Stimulated activated naive CD8-positive, alpha-beta T cell treated with anti-CD3 and anti-CD28 coated beads, Interleukin-15, amount 100 ng/mL, for 72 hours (primary cell): ENCODE measurements at regions not wholly inside any gene's neighbourhood (a gene's known extent, or its start where the extent isn't known, plus 50 kb on each side); places are given as distances from the start of the nearest gene placed in this dataset.

Experiments
- ATAC-seq: fragments of 150-1000 bp; cut with Tn5 transposase; 2 replicates; pipeline ENCODE4 v1.10.0; 2021; ENCODE audit warnings: mild to moderate bottlenecking, moderate library complexity
- DNase-seq, 2 donors: peaks; one replicate each; pipeline ENCODE4 v3.0.0; 2021 to 2022
- H3K27ac Mint-ChIP-seq, 2 donors: one replicate each; pipeline ENCODE4 v1.8.0; 2022; ENCODE audit warnings: mild to moderate bottlenecking in 2 of 2, mixed read lengths in 2 of 2, moderate library complexity in 2 of 2
- H3K27me3 Mint-ChIP-seq: one replicate; pipeline ENCODE4 v1.8.0; 2022; ENCODE audit warnings: mixed read lengths
- H3K4me1 Mint-ChIP-seq: one replicate; pipeline ENCODE4 v1.8.0; 2022; ENCODE audit warnings: mild to moderate bottlenecking, mixed read lengths
- H3K4me3 Mint-ChIP-seq, 2 donors: one replicate each; pipeline ENCODE4 v1.8.0; 2022; ENCODE audit warnings: mild to moderate bottlenecking in 2 of 2, mixed read lengths in 2 of 2, moderate library complexity in 1 of 2
- H3K9me3 Mint-ChIP-seq, 2 donors: one replicate each; pipeline ENCODE4 v1.8.0; 2022; ENCODE audit warnings: mixed read lengths in 2 of 2

GRCh38 chr1:5552787-5553484 lies 439.3 kb downstream of the NPHP4 start:
- H3K4me1 Mint-ChIP-seq: peaks cover 8% of the 10 kb centered on the region
- peaks cover 4 to 37% of the 10 kb centered on the region in 2 donors for H3K9me3 Mint-ChIP-seq
- no peak overlapping the region for H3K27ac Mint-ChIP-seq
- no peaks in the 10 kb centered on the region for H3K27me3 Mint-ChIP-seq
- no peak overlapping the region for H3K4me3 Mint-ChIP-seq
- ATAC-seq (no peak), DNase-seq (no peak)

GRCh38 chr1:5551274-5551975 lies 440.8 kb downstream of the NPHP4 start:
- Mint-ChIP-seq H3K4me1 (peaks cover 8% of the 10 kb centered on the region), H3K4me3 (no peak overlapping the region), H3K9me3 (peaks cover 4 to 33% of the 10 kb centered on the region in 2 donors), H3K27me3 (peaks cover under 1% of the 10 kb centered on the region), H3K27ac (peak overlapping the region in 1 of 2 donors; percentile 37)
- DNase-seq (no peak), ATAC-seq (no peak)

- Mint-ChIP-seq H3K9me3 (peaks cover 0 to 16% of the 10 kb centered on the region in 2 donors), H3K27me3 (peaks cover 14% of the 10 kb centered on the region), H3K4me1 (peaks cover 8% of the 10 kb centered on the region), H3K27ac (no peak overlapping the region), H3K4me3 (no peak overlapping the region)
- DNase-seq (no peak), ATAC-seq (no peak)
Measured at GRCh38 chr1:5548266-5548665, 444.0 kb downstream of the NPHP4 start.

DNA sequence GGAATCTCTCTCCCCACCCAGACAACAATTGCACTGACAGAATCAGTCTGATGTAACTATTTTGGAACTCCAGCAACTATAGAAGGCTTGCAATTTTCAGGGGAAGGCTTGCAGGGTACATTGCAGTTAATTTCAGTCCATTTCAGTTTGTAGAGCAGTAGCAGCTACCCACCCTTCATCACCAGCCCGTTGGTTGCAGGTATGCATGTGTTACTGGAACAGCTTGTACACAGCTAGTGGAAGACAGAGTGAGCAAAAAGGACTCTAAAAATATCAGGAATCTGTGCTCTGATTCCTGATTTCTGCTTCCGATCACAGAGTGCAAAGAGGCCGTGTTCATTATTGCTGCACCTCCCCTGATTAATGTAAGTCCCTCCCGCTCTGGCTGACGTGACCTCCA lies 449.0 kb downstream of the NPHP4 start:
- Mint-ChIP-seq H3K27ac (no peak overlapping the region), H3K4me1 (no peaks in the 10 kb centered on the region), H3K9me3 (no peaks in the 10 kb centered on the region), H3K4me3 (no peak overlapping the region), H3K27me3 (peaks cover 41% of the 10 kb centered on the region)
- ATAC-seq: no peak
- DNase-seq: no peak

- no peak for DNase-seq
- Mint-ChIP-seq H3K9me3 (peaks cover 5 to 15% of the 10 kb centered on the region in 2 donors), H3K27me3 (peaks cover 12% of the 10 kb centered on the region), H3K27ac (no peak overlapping the region), H3K4me3 (no peak overlapping the region), H3K4me1 (no peaks in the 10 kb centered on the region)
- no peak for ATAC-seq
Measured at GRCh38 chr1:5532811-5533210, 459.4 kb downstream of the NPHP4 start.

DNA sequence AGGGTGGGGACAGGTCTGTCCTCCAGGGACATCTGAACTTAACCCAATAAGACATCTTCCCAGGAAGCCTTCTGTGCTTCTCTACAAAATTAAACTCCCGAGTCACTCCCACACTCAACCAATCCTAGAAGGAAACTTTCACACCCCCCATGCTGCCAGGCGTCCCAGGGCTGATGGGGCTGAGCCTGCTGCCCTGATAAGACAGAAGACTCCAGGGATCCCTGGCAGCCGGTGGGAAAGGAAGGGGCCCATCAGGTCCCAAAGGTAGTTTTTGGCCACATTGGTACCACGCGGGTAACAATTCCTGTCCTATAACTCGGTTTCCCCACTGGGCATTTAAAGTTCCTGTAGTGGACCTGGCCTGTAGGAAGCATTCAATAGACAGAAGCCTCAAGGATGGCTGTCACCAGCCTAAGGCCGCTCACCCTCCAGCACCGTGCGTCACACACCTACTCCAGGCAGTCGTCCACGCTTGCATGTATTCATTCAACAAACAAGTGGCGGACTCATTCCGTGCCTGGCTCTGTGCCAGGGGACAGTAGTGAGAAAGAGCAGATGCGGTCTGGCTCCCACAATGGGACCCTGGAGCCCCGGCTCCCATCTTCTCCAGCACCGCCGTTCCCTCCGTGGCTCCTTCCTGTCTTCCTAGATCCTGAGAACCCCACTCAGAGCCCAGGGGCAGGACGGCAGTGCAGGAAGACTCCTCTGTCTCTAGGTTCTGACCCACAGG lies 465.2 kb downstream of the NPHP4 start:
- ATAC-seq: no peak
- DNase-seq: no peak
- no peak overlapping the region for H3K27ac Mint-ChIP-seq
- H3K4me1 Mint-ChIP-seq: no peaks in the 10 kb centered on the region
- H3K27me3 Mint-ChIP-seq: peaks cover 9% of the 10 kb centered on the region
- no peak overlapping the region for H3K4me3 Mint-ChIP-seq
- peaks cover 5 to 15% of the 10 kb centered on the region in 2 donors for H3K9me3 Mint-ChIP-seq

- ATAC-seq (no peak), DNase-seq (no peak)
- Mint-ChIP-seq H3K4me3 (no peak overlapping the region), H3K27ac (no peak overlapping the region), H3K27me3 (peaks cover 9% of the 10 kb centered on the region), H3K4me1 (peaks cover 6% of the 10 kb centered on the region), H3K9me3 (peaks cover 5 to 15% of the 10 kb centered on the region in 2 donors)
Measured at GRCh38 chr1:5526385-5526750, 465.9 kb downstream of the NPHP4 start.

- DNase-seq: no peak
- H3K27ac Mint-ChIP-seq: no peak overlapping the region
- peaks cover 5 to 15% of the 10 kb centered on the region in 2 donors for H3K9me3 Mint-ChIP-seq
- H3K27me3 Mint-ChIP-seq: peaks cover 9% of the 10 kb centered on the region
- H3K4me1 Mint-ChIP-seq: peaks cover 6% of the 10 kb centered on the region
- no peak for ATAC-seq
- H3K4me3 Mint-ChIP-seq: no peak overlapping the region
Measured at GRCh38 chr1:5525597-5526384, 466.4 kb downstream of the NPHP4 start.

DNA sequence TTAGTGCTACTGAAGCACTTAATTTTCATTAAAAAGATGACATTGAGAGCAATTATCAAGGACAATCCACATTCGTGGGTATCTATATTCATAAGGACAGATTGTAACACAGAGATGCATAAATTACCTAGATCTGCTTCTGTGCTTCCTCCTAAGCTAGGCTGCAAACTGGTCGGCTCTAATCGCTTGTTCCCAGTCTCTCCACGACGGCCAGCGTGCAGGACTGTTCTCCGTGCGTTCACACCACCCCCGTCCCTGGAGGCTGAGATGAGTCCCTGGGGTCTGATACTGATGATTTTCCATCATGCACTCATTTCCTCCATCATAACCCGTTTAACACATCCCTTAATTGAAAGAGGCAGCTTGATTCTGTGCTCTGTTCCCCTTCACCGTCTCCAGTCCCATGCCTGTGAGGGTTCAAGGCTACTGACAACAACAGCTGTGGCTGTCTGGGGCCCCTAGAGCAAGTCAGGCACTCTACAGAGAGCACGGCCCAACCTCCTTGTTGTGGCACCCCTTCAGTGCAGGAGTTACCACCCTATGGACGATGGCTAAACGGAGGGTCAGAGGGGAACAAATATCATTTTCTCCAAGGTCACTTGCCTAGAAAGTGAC lies 469.6 kb downstream of the NPHP4 start:
- no peak overlapping the region for H3K27ac Mint-ChIP-seq
- peaks cover 9% of the 10 kb centered on the region for H3K27me3 Mint-ChIP-seq
- peaks cover 6% of the 10 kb centered on the region for H3K4me1 Mint-ChIP-seq
- ATAC-seq (no peak), DNase-seq (no peak)
- H3K4me3 Mint-ChIP-seq: no peak overlapping the region
- H3K9me3 Mint-ChIP-seq: no peaks in the 10 kb centered on the region

DNA sequence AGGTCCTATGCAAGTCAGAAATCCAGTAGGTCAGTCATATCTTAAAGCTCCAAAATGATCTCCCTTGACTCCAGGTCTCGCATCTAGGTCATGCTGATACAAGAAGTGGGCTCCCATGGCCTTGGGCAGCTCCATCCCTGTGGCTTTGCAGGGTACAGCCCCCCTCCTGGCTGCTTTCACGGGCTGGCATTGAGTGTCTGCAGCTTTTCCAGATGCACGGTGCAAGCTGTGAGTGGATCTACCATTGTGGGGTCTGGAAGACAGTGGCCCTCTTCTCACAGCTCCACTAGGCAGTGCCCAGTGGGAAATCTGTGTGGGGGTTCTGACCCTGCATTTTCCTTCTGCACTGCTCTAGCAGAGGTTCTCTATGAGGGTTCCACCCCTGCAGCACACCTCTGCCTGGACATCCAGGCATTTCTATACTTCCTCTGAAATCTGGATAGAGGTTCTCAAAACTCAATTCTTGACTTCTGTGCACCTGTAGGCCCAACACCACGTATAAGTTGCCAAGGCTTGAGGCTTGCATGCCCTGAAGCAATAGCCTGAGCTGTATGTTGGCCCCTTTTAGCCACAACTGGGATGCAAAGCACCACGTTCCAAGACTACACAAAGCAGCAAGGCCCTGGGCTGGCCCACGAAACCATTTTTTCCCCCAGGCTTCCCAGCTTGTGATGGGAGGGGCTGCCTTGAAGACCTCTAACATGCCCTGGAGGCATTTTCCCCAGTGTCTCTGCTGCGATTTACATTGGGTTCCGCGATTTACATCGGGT lies 472.7 kb downstream of the NPHP4 start:
- H3K9me3 Mint-ChIP-seq: no peaks in the 10 kb centered on the region

GRCh38 chr1:5516756-5517155 lies 475.5 kb downstream of the NPHP4 start:
- peaks cover 9% of the 10 kb centered on the region for H3K27me3 Mint-ChIP-seq
- H3K27ac Mint-ChIP-seq: no peak overlapping the region
- peaks cover 12% of the 10 kb centered on the region for H3K4me1 Mint-ChIP-seq
- no peak for DNase-seq
- ATAC-seq: no peak
- no peak overlapping the region for H3K4me3 Mint-ChIP-seq
- no peaks in the 10 kb centered on the region for H3K9me3 Mint-ChIP-seq

More for the DNA sequence above, 472.7 kb downstream of the NPHP4 start:
- ATAC-seq: no peak
- no peak for DNase-seq
- Mint-ChIP-seq H3K4me1 (peaks cover 6% of the 10 kb centered on the region), H3K27ac (no peak overlapping the region), H3K27me3 (peaks cover 18% of the 10 kb centered on the region), H3K4me3 (no peak overlapping the region)

DNA sequence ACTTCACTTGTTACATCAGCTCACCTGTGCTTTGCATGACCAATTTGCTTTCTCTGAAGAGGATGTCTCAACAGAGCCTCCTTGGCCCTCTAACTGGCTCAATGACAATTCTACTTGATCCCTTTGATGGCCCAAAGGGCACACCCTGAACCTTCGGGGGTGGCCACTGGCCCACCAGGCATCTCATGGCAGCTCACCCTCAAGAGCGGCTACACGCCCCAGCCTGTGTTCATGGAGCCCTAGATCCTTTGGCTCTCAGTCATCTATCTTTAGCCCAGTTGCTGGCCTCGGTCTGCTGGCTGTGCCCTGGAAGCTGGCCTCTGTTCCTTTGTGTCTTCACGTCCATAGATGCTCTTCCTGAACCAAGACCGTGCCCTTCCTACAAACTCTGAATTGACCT lies 476.7 kb downstream of the NPHP4 start:
- Mint-ChIP-seq H3K27ac (no peak overlapping the region), H3K9me3 (no peaks in the 10 kb centered on the region), H3K4me1 (peaks cover 8% of the 10 kb centered on the region), H3K27me3 (peaks cover 9% of the 10 kb centered on the region), H3K4me3 (no peak overlapping the region)
- ATAC-seq (no peak), DNase-seq (no peak)

GRCh38 chr1:5514527-5515183 lies 477.6 kb downstream of the NPHP4 start:
- H3K4me1 Mint-ChIP-seq: peaks cover 10% of the 10 kb centered on the region
- no peak overlapping the region for H3K4me3 Mint-ChIP-seq
- H3K27ac Mint-ChIP-seq: no peak overlapping the region
- H3K27me3 Mint-ChIP-seq: peaks cover 9% of the 10 kb centered on the region
- H3K9me3 Mint-ChIP-seq: no peaks in the 10 kb centered on the region
- peak; percentile 66 for ATAC-seq
- peak; percentile 58 to 63 for DNase-seq
